Testis (tissue), 2 donors: ENCODE measurements at regions not wholly inside any gene's neighbourhood (a gene's known extent, or its start where the extent isn't known, plus 50 kb on each side); places are given as distances from the start of the nearest gene placed in this dataset.

ENCODE experiments used
- POLR2A ChIP-seq: fragments of 450-650 bp; IDR thresholded peaks from one replicate; pipeline ENCODE4 v1.6.1; 2017; ENCODE audit warnings: antibody characterized with exemption, mild to moderate bottlenecking, moderate library complexity
- TF ChIP-seq, protein P1 (sequence below), 3 experiments: fragments of 450-650 bp in 2 of 3; fragments of 200-600 bp in 1 of 3; sonication (generic) in 1 of 3; IDR thresholded peaks; one replicate each; pipeline ENCODE4 v1.5.1; 2016 to 2019; ENCODE audit warnings: antibody characterized with exemption in 3 of 3, mild to moderate bottlenecking in 2 of 3, moderate library complexity in 1 of 3

DNA sequence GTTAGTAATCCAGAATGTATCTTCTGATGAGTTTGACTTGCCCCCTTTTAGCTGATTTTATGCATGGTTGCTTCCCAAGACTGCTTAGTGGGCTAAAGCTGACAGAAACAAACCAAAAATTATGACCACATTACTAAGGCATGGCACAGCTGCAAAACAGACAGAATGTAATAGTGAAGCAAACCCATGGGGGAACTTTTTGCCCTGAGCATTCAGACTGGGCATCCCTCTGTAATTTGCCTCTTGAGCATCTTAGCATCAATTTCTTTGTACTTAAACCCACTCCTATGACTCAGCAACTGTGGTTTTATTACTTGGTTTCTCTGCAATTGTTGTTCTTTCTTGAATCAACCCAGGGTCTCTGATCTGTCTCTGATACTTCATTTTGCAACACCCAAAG is 487.3 kb upstream of the DCC start:
- TF ChIP-seq, protein P1, sequence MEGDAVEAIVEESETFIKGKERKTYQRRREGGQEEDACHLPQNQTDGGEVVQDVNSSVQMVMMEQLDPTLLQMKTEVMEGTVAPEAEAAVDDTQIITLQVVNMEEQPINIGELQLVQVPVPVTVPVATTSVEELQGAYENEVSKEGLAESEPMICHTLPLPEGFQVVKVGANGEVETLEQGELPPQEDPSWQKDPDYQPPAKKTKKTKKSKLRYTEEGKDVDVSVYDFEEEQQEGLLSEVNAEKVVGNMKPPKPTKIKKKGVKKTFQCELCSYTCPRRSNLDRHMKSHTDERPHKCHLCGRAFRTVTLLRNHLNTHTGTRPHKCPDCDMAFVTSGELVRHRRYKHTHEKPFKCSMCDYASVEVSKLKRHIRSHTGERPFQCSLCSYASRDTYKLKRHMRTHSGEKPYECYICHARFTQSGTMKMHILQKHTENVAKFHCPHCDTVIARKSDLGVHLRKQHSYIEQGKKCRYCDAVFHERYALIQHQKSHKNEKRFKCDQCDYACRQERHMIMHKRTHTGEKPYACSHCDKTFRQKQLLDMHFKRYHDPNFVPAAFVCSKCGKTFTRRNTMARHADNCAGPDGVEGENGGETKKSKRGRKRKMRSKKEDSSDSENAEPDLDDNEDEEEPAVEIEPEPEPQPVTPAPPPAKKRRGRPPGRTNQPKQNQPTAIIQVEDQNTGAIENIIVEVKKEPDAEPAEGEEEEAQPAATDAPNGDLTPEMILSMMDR (IDR thresholded peaks at IDR 0.05): no peak
- no peak for TF ChIP-seq POLR2A
